Suprapubic skin (tissue), 4 donors: ENCODE measurements at regions not wholly inside any gene's neighbourhood (a gene's known extent, or its start where the extent isn't known, plus 50 kb on each side); places are given as distances from the start of the nearest gene placed in this dataset.

Experiments used
- EP300 ChIP-seq: sonication (generic); formaldehyde crosslinking; IDR thresholded peaks from one replicate; pipeline ENCODE4 v1.6.1; 2017; ENCODE audit warnings: antibody characterized with exemption
- POLR2A ChIP-seq, 2 donors: fragments of 450-650 bp; IDR thresholded peaks; one replicate each; pipeline ENCODE4 v1.6.1; 2017; ENCODE audit warnings: antibody characterized with exemption in 2 of 2, mild to moderate bottlenecking in 2 of 2, moderate library complexity in 2 of 2
- POLR2AphosphoS5 ChIP-seq, 3 donors: sonication (generic); formaldehyde crosslinking; IDR thresholded peaks; one replicate each; pipeline ENCODE4 v1.6.1; 2017; ENCODE audit warnings: antibody characterized with exemption in 3 of 3
- TF ChIP-seq, protein P1 (sequence below), 2 donors: fragments of 200-600 bp in 1 of 2; fragments of 450-650 bp in 1 of 2; sonication (generic) in 1 of 2; IDR thresholded peaks; one replicate each; pipeline ENCODE4 v1.5.1; 2016 to 2019; ENCODE audit warnings: antibody characterized with exemption in 2 of 2, mild to moderate bottlenecking in 1 of 2, moderate library complexity in 1 of 2

DNA sequence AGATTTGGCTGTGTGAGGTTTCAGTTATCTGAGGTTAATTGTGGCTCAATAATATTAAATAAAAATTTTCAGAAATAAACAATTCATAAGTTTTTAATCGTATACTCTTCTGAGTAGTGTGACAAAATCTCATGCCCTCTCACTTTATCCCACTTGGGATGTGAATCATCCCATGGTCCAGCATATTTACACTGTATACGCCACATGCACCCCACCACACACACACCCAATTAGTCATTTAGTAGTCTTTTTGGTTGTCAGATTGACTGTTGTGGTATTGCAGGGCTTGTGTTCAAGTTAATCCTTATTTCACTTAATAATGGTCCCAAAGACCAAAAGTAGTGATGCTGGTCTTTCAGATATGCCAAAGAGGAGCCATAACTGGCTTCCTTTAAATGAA is 66.4 kb upstream of the PCDH9 start:
- TF ChIP-seq EP300 (no peak), POLR2A (IDR thresholded peaks at IDR 0.05) (no peak), POLR2AphosphoS5 (IDR thresholded peaks at IDR 0.05) (no peak)
- TF ChIP-seq, protein P1, sequence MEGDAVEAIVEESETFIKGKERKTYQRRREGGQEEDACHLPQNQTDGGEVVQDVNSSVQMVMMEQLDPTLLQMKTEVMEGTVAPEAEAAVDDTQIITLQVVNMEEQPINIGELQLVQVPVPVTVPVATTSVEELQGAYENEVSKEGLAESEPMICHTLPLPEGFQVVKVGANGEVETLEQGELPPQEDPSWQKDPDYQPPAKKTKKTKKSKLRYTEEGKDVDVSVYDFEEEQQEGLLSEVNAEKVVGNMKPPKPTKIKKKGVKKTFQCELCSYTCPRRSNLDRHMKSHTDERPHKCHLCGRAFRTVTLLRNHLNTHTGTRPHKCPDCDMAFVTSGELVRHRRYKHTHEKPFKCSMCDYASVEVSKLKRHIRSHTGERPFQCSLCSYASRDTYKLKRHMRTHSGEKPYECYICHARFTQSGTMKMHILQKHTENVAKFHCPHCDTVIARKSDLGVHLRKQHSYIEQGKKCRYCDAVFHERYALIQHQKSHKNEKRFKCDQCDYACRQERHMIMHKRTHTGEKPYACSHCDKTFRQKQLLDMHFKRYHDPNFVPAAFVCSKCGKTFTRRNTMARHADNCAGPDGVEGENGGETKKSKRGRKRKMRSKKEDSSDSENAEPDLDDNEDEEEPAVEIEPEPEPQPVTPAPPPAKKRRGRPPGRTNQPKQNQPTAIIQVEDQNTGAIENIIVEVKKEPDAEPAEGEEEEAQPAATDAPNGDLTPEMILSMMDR (IDR thresholded peaks at IDR 0.05) = no peak
